BJ (cell line): ENCODE measurements at regions not wholly inside any gene's neighbourhood (a gene's known extent, or its start where the extent isn't known, plus 50 kb on each side); places are given as distances from the start of the nearest gene placed in this dataset.

ENCODE experiments used
- CTCF ChIA-PET: fragments of 350-600 bp; formaldehyde crosslinking; extraction: SDS; loops from one replicate; lab custom pipeline; 2021; ENCODE audit warnings: antibody characterized with exemption, inconsistent platforms; lab: Yijun Ruan, JAX
- POLR2A ChIA-PET: fragments of 300-600 bp; sonication (Branson Sonifier 250); formaldehyde crosslinking; extraction: SDS; loops from one replicate; lab custom pipeline; 2021; ENCODE audit warnings: antibody characterized with exemption; lab: Charles Lee
- DNase-seq: peaks from one replicate; pipeline ENCODE4 v3.0.0-alpha.2; 2011; ENCODE audit warnings: low read depth
- H3K27me3 ChIP-seq: 2 replicates; pipeline ENCODE4 v1.6.0; 2011; ENCODE audit warnings: low read length; ENCODE audit not compliant: control insufficient read depth, insufficient read depth
- H3K36me3 ChIP-seq: 2 replicates; pipeline ENCODE4 v1.5.1; 2011; ENCODE audit warnings: low read length; ENCODE audit not compliant: control insufficient read depth, insufficient read depth
- H3K4me3 ChIP-seq: 2 replicates; pipeline ENCODE4 v1.5.1; 2011; ENCODE audit warnings: low read depth, mild to moderate bottlenecking, control low read depth, low read length
- CTCF ChIP-seq: IDR thresholded peaks from 2 replicates; pipeline ENCODE4 v1.5.1; 2011; ENCODE audit warnings: low read depth, mild to moderate bottlenecking, control low read depth, inconsistent platforms, low read length, moderate library complexity; ENCODE audit not compliant: insufficient read depth

GRCh38 chr2:41826921-41827320, 220.9 kb upstream of the PKDCC start:
- ChIA-PET POLR2A (no interaction called here), CTCF (interaction anchor here (2.0 kb wide), 1 partner anchor 14 kb away, joined by 9 read pairs; no protein-coding TSS in a partner anchor)
- Histone ChIP-seq H3K27me3 (no peaks in the 10 kb centered on the region), H3K4me3 (no peak overlapping the region), H3K36me3 (no peaks in the 10 kb centered on the region)
- no peak for TF ChIP-seq CTCF
- no peak for DNase-seq

- TF ChIP-seq CTCF = no peak
- Histone ChIP-seq H3K27me3 (no peaks in the 10 kb centered on the region), H3K4me3 (no peak overlapping the region), H3K36me3 (no peaks in the 10 kb centered on the region)
- DNase-seq = no peak
- ChIA-PET CTCF (interaction anchor here (2.0 kb wide), 1 partner anchor 13 kb away, joined by 9 read pairs; no protein-coding TSS in a partner anchor), POLR2A (no interaction called here)
These were observed 220.4 kb upstream of the PKDCC start for GRCh38 chr2:41827354-41827971.

- Histone ChIP-seq H3K27me3 (no peaks in the 10 kb centered on the region), H3K4me3 (no peak overlapping the region), H3K36me3 (no peaks in the 10 kb centered on the region)
- ChIA-PET CTCF (interaction anchor here (2.0 kb wide), 1 partner anchor 13 kb away, joined by 9 read pairs; no protein-coding TSS in a partner anchor), POLR2A (no interaction called here)
- DNase-seq = no peak
- TF ChIP-seq CTCF = no peak
These were observed 219.7 kb upstream of the PKDCC start for GRCh38 chr2:41828052-41828643.

GRCh38 chr2:41829052-41829451, 218.8 kb upstream of the PKDCC start:
- POLR2A ChIA-PET = no interaction called here

More at GRCh38 chr2:41829052-41829451, 218.8 kb upstream of the PKDCC start:
- CTCF ChIA-PET = no interaction called here
- TF ChIP-seq CTCF = no peak
- Histone ChIP-seq H3K36me3 (no peaks in the 10 kb centered on the region), H3K27me3 (no peaks in the 10 kb centered on the region), H3K4me3 (no peak overlapping the region)
- no peak for DNase-seq
